ENCODE measurements at regions not wholly inside any gene's neighbourhood (a gene's known extent, or its start where the extent isn't known, plus 50 kb on each side); places are given as distances from the start of the nearest gene placed in this dataset.
"Not testable (repeated sequence)": the region's sequence is repeated elsewhere in the genome, so short reads cannot be mapped to it uniquely, and the experiment has no call there.

- TF ChIP-seq FOXA1 (IDR thresholded peaks at IDR 0.05); SUZ12 (IDR thresholded peaks at IDR 0.05); ELF4 (IDR thresholded peaks at IDR 0.05); FOXK2 (IDR thresholded peaks at IDR 0.05); SP1 (IDR thresholded peaks at IDR 0.05); HDGF (IDR thresholded peaks at IDR 0.05; ENCODE audit: borderline replicate concordance); TARDBP (IDR thresholded peaks at IDR 0.05); FOXM1 (IDR thresholded peaks at IDR 0.05; ENCODE audit: borderline replicate concordance); BHLHE40 (IDR thresholded peaks at IDR 0.05; ENCODE audit: borderline replicate concordance); ZNF384 (IDR thresholded peaks at IDR 0.05); ARNT (IDR thresholded peaks at IDR 0.05); CTBP1 (IDR thresholded peaks at IDR 0.05; ENCODE audit: borderline replicate concordance); L3MBTL2 (conservative IDR thresholded peaks at IDR 0.05): not testable (repeated sequence)
- TF ChIP-seq, protein P1, sequence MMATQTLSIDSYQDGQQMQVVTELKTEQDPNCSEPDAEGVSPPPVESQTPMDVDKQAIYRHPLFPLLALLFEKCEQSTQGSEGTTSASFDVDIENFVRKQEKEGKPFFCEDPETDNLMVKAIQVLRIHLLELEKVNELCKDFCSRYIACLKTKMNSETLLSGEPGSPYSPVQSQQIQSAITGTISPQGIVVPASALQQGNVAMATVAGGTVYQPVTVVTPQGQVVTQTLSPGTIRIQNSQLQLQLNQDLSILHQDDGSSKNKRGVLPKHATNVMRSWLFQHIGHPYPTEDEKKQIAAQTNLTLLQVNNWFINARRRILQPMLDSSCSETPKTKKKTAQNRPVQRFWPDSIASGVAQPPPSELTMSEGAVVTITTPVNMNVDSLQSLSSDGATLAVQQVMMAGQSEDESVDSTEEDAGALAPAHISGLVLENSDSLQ (IDR thresholded peaks at IDR 0.05) = not testable (repeated sequence)
Observed at GRCh38 chr10:46693218-46693617, 114.3 kb downstream of the SYT15 start.
